ENCODE measurements at regions not wholly inside any gene's neighbourhood (a gene's known extent, or its start where the extent isn't known, plus 50 kb on each side); places are given as distances from the start of the nearest gene placed in this dataset.

DNA sequence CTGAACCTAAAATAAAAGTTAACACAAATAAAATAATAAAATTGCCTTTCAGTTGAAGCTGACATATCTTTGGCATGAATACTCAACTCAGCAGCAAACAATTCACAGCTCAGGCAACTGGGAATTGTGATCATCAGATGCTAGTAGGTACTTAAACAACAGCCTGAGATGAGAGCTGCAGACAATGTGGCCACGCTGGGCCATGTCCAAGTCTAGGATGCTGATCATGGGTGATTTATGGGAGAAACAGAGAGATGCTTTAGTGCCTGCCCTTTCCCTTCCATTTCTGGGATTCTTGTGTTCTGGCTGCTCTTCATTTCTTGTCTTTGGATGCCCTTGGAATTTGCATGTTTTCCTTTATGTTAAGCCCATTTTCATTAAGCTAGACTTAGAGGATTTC lies 212.4 kb upstream of the CWC22 start:
- TF ChIP-seq, protein P1, sequence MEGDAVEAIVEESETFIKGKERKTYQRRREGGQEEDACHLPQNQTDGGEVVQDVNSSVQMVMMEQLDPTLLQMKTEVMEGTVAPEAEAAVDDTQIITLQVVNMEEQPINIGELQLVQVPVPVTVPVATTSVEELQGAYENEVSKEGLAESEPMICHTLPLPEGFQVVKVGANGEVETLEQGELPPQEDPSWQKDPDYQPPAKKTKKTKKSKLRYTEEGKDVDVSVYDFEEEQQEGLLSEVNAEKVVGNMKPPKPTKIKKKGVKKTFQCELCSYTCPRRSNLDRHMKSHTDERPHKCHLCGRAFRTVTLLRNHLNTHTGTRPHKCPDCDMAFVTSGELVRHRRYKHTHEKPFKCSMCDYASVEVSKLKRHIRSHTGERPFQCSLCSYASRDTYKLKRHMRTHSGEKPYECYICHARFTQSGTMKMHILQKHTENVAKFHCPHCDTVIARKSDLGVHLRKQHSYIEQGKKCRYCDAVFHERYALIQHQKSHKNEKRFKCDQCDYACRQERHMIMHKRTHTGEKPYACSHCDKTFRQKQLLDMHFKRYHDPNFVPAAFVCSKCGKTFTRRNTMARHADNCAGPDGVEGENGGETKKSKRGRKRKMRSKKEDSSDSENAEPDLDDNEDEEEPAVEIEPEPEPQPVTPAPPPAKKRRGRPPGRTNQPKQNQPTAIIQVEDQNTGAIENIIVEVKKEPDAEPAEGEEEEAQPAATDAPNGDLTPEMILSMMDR (IDR thresholded peaks at IDR 0.05): no peak
- no peak for TF ChIP-seq POLR2A (IDR thresholded peaks at IDR 0.05)
